KMS-11 (cell line): ENCODE measurements at regions not wholly inside any gene's neighbourhood (a gene's known extent, or its start where the extent isn't known, plus 50 kb on each side); places are given as distances from the start of the nearest gene placed in this dataset.

ENCODE experiments used
- H2AFZ ChIP-seq: fragments of 200-600 bp; sonication (generic); 2 replicates; pipeline ENCODE4 v1.6.1; 2016; ENCODE audit warnings: antibody characterized with exemption, mixed run types, low read depth
- H3K27ac ChIP-seq: fragments of 200-600 bp; sonication (generic); 2 replicates; pipeline ENCODE4 v1.6.1; 2016; ENCODE audit warnings: mild to moderate bottlenecking, mixed run types
- H3K27me3 ChIP-seq: fragments of 200-600 bp; sonication (generic); 2 replicates; pipeline ENCODE4 v1.6.1; 2017; ENCODE audit warnings: mild to moderate bottlenecking, low read depth, mixed run types, moderate library complexity; ENCODE audit not compliant: insufficient read depth
- H3K36me3 ChIP-seq: fragments of 200-600 bp; sonication (generic); 2 replicates; pipeline ENCODE4 v1.6.1; 2017; ENCODE audit warnings: mild to moderate bottlenecking, mixed run types; ENCODE audit not compliant: insufficient read depth
- H3K4me1 ChIP-seq: fragments of 200-600 bp; sonication (generic); 2 replicates; pipeline ENCODE4 v1.6.1; 2016; ENCODE audit warnings: mild to moderate bottlenecking, low read depth, mixed run types; ENCODE audit not compliant: poor library complexity, severe bottlenecking
- H3K4me2 ChIP-seq: fragments of 200-600 bp; sonication (generic); 2 replicates; pipeline ENCODE4 v1.7.0; 2016; ENCODE audit warnings: mild to moderate bottlenecking, mixed run types
- H3K4me3 ChIP-seq: fragments of 200-600 bp; sonication (generic); IDR thresholded peaks from 2 replicates; pipeline ENCODE4 v1.6.1; 2017; ENCODE audit warnings: low read depth, low read length, mixed read lengths; ENCODE audit not compliant: insufficient read depth
- H3K79me2 ChIP-seq: fragments of 200-600 bp; sonication (generic); 2 replicates; pipeline ENCODE4 v1.6.1; 2016; ENCODE audit warnings: low read depth, mixed run types; ENCODE audit not compliant: insufficient read depth
- H3K9ac ChIP-seq: fragments of 200-600 bp; sonication (generic); 2 replicates; pipeline ENCODE4 v1.6.1; 2016; ENCODE audit warnings: mild to moderate bottlenecking, mixed run types
- H4K20me1 ChIP-seq: fragments of 200-600 bp; sonication (generic); 2 replicates; pipeline ENCODE4 v1.6.1; 2016; ENCODE audit warnings: mild to moderate bottlenecking, mixed run types; ENCODE audit not compliant: insufficient read depth
- TF ChIP-seq, protein P1 (sequence below): fragments of 200-600 bp; sonication (generic); conservative IDR thresholded peaks from 2 replicates; pipeline ENCODE4 v1.6.1; 2017; ENCODE audit warnings: low read depth, mild to moderate bottlenecking, antibody characterized with exemption, low read length, moderate library complexity, mixed read lengths

DNA sequence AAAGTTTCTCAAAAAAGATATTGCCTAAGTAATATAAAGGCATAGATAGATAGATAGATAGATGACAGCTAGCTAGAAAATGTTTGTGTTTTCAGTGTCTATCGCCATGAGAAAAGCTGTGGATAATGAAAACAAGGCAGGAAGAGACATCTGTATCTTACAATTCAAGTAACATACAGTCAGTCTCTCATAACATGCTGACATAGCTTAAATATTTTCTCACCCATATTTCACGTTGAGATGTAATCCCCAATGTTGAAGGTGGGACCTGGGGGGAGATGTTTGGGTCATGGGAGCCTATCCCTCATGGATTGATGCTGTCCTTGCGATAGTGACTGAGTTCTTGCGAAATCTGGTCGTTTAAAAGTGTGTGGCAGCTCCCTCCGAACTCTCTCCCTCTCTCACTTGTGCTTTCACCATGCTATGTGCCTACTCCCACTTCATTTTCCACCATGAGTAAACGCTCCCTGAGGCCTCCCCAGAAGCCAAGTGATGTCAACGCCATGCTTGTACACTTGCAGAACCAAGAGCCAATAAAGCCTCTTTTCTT, 856.8 kb upstream of the ADAMTS5 start:
- no peaks in the 10 kb centered on the region for H3K79me2 ChIP-seq
- no peak overlapping the region for H2AFZ ChIP-seq
- H3K27ac ChIP-seq = no peak overlapping the region
- no peaks in the 10 kb centered on the region for H3K27me3 ChIP-seq
- H3K4me2 ChIP-seq = no peak overlapping the region
- H4K20me1 ChIP-seq = no peaks in the 10 kb centered on the region
- H3K36me3 ChIP-seq = no peaks in the 10 kb centered on the region
- H3K4me3 ChIP-seq = no peak overlapping the region
- no peak overlapping the region for H3K9ac ChIP-seq
- no peaks in the 10 kb centered on the region for H3K4me1 ChIP-seq
- TF ChIP-seq, protein P1, sequence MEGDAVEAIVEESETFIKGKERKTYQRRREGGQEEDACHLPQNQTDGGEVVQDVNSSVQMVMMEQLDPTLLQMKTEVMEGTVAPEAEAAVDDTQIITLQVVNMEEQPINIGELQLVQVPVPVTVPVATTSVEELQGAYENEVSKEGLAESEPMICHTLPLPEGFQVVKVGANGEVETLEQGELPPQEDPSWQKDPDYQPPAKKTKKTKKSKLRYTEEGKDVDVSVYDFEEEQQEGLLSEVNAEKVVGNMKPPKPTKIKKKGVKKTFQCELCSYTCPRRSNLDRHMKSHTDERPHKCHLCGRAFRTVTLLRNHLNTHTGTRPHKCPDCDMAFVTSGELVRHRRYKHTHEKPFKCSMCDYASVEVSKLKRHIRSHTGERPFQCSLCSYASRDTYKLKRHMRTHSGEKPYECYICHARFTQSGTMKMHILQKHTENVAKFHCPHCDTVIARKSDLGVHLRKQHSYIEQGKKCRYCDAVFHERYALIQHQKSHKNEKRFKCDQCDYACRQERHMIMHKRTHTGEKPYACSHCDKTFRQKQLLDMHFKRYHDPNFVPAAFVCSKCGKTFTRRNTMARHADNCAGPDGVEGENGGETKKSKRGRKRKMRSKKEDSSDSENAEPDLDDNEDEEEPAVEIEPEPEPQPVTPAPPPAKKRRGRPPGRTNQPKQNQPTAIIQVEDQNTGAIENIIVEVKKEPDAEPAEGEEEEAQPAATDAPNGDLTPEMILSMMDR = no peak

DNA sequence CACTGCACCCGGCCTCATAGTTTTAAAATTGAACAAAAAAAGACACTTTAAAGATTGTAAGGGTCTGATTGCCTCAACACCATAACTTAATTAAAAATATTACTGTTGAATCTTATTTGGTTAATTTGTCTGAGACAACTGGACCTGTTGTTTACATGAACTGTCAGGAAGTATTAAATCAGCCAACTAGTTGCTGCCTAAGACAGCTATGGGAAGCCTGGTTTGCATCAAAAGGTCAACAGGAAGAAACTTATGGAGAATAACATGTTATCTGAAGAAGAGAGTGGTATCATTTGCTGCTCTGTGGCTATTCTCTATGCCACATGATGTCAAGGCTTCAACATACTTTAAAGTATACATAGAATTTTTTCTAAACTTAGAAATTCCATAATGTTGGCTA, 853.5 kb upstream of the ADAMTS5 start:
- Histone ChIP-seq H3K4me2 (no peak overlapping the region), H3K4me3 (no peak overlapping the region), H3K36me3 (no peaks in the 10 kb centered on the region), H3K27me3 (no peaks in the 10 kb centered on the region), H4K20me1 (no peaks in the 10 kb centered on the region), H3K9ac (no peak overlapping the region), H3K27ac (no peak overlapping the region), H3K4me1 (no peaks in the 10 kb centered on the region), H3K79me2 (no peaks in the 10 kb centered on the region), H2AFZ (no peak overlapping the region)
- TF ChIP-seq, protein P1 = no peak

DNA sequence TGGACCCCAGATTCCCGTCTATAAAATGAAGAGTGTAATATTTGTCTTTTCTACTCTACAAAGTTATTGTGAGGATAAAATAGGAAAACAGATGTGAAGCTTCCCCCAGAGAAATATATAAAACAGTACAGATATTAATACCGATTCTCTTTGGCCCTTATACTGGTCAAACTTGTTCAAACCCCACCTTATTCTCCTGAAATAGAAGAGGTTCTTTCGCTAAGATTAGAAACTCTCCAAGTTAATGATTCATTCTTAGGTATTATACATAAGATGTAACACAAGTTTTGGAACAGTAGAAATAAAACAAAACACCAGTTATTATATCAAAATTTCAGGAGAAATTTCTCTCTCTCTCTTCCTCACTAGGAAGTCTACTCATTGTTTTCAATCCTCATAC, 852.4 kb upstream of the ADAMTS5 start:
- H2AFZ ChIP-seq = no peak overlapping the region
- H3K27me3 ChIP-seq = no peaks in the 10 kb centered on the region
- no peak overlapping the region for H3K4me2 ChIP-seq
- H3K4me3 ChIP-seq = no peak overlapping the region
- H4K20me1 ChIP-seq = no peaks in the 10 kb centered on the region
- H3K79me2 ChIP-seq = no peaks in the 10 kb centered on the region
- H3K36me3 ChIP-seq = no peaks in the 10 kb centered on the region
- TF ChIP-seq, protein P1 = no peak
- H3K27ac ChIP-seq = no peak overlapping the region
- no peaks in the 10 kb centered on the region for H3K4me1 ChIP-seq
- H3K9ac ChIP-seq = no peak overlapping the region

DNA sequence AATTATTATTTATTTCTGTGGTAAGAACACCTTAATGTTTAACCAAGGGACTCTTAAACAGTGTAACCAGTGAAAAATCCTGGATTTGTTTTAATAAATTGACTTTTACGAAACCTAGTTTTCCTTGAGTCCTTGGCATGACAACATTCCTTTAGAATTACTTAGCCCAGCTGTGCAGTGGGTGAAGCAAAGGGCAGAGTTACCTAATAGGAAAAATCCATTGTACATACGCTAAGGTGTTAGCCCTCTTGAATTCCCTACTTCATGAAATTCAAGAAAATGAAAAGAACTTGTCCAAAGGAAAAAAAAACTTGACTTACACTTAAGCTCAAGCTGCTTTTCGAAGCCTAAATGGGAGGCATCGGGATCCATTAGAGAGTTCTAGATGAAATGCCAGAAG, 852.0 kb upstream of the ADAMTS5 start:
- Histone ChIP-seq H3K27me3 (no peaks in the 10 kb centered on the region), H3K36me3 (no peaks in the 10 kb centered on the region), H3K27ac (no peak overlapping the region), H3K79me2 (no peaks in the 10 kb centered on the region), H3K4me3 (no peak overlapping the region), H4K20me1 (no peaks in the 10 kb centered on the region), H3K9ac (no peak overlapping the region), H3K4me2 (no peak overlapping the region), H3K4me1 (no peaks in the 10 kb centered on the region), H2AFZ (no peak overlapping the region)
- TF ChIP-seq, protein P1 = no peak
